OCI-LY3 (cell line): ENCODE measurements at regions not wholly inside any gene's neighbourhood (a gene's known extent, or its start where the extent isn't known, plus 50 kb on each side); places are given as distances from the start of the nearest gene placed in this dataset.

Experiments
- CTCF ChIP-seq: fragments of 200-600, 300-600 bp; sonication (generic); IDR thresholded peaks from 2 replicates; pipeline ENCODE4 v1.5.1; 2014; ENCODE audit warnings: antibody characterized with exemption, low read length, low read depth
- EZH2phosphoT487 ChIP-seq: fragments of 200-600 bp; shearing (Covaris generic); IDR thresholded peaks from 2 replicates; pipeline ENCODE4 v1.6.1; 2018; ENCODE audit warnings: antibody characterized with exemption, mixed run types, low read depth

GRCh38 chr14:28651148-28651547 is 115.4 kb upstream of the FOXG1 start:
- TF ChIP-seq CTCF (no peak), EZH2phosphoT487 (no peak)
